AG04450 (cell line): ENCODE measurements at regions not wholly inside any gene's neighbourhood (a gene's known extent, or its start where the extent isn't known, plus 50 kb on each side); places are given as distances from the start of the nearest gene placed in this dataset.

Experiments
- CTCF ChIA-PET: fragments of 300-600, 350-600 bp; formaldehyde crosslinking; extraction: SDS; loops from one replicate; lab custom pipeline; 2022; ENCODE audit warnings: antibody characterized with exemption, inconsistent platforms; lab: Charles Lee
- POLR2A ChIA-PET: fragments of 350-600 bp; formaldehyde crosslinking; extraction: SDS; loops from one replicate; lab custom pipeline; 2021; ENCODE audit warnings: antibody characterized with exemption, inconsistent platforms; lab: Yijun Ruan, JAX
- DNase-seq: peaks from one replicate; pipeline ENCODE4 v3.0.0-alpha.2; 2011; ENCODE audit warnings: low read depth, low spot score
- H3K27ac ChIP-seq: one replicate; pipeline ENCODE4 v1.5.1; 2012; ENCODE audit warnings: low read depth, low read length, control low read depth
- H3K27me3 ChIP-seq: one replicate; pipeline ENCODE4 v1.6.0; 2012; ENCODE audit warnings: low read length; ENCODE audit not compliant: control insufficient read depth, insufficient read depth
- H3K4me3 ChIP-seq: 2 replicates; pipeline ENCODE4 v1.5.1; 2011; ENCODE audit warnings: mild to moderate bottlenecking, low read depth, low read length, control low read depth
- H3K9me3 ChIP-seq: 2 replicates; pipeline ENCODE4 v1.5.1; 2012; ENCODE audit warnings: low read length; ENCODE audit not compliant: control insufficient read depth, insufficient read depth
- TF ChIP-seq, protein P1 (sequence below): IDR thresholded peaks from 2 replicates; pipeline ENCODE4 v1.5.1; 2011; ENCODE audit warnings: low read depth, low read length, control low read depth, inconsistent platforms

DNA sequence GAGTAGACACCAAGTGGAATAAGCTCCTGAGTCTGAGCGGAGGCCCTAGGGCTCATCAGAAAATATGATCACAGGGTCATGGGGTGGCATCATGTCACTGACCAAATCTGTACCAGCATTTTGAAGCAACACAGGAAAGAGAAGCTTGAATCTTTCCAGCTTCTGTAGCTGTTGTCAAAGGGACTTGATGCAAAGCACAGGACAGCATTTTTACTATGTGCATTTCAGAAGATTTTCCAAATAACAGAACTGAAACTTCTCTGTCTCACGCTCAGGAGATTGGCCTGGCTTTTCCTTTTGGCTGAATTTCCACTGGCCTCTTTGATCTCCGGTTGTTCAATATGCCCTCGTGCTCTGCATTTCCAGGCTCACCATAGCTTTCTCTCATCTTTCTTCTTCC, 127.2 kb upstream of the ATP1B1 start:
- DNase-seq: no peak
- Histone ChIP-seq H3K27me3 (no peaks in the 10 kb centered on the region), H3K4me3 (no peak overlapping the region), H3K27ac (no peak overlapping the region), H3K9me3 (no peaks in the 10 kb centered on the region)
- ChIA-PET POLR2A (no interaction called here), CTCF (no interaction called here)
- TF ChIP-seq, protein P1, sequence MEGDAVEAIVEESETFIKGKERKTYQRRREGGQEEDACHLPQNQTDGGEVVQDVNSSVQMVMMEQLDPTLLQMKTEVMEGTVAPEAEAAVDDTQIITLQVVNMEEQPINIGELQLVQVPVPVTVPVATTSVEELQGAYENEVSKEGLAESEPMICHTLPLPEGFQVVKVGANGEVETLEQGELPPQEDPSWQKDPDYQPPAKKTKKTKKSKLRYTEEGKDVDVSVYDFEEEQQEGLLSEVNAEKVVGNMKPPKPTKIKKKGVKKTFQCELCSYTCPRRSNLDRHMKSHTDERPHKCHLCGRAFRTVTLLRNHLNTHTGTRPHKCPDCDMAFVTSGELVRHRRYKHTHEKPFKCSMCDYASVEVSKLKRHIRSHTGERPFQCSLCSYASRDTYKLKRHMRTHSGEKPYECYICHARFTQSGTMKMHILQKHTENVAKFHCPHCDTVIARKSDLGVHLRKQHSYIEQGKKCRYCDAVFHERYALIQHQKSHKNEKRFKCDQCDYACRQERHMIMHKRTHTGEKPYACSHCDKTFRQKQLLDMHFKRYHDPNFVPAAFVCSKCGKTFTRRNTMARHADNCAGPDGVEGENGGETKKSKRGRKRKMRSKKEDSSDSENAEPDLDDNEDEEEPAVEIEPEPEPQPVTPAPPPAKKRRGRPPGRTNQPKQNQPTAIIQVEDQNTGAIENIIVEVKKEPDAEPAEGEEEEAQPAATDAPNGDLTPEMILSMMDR: no peak

DNA sequence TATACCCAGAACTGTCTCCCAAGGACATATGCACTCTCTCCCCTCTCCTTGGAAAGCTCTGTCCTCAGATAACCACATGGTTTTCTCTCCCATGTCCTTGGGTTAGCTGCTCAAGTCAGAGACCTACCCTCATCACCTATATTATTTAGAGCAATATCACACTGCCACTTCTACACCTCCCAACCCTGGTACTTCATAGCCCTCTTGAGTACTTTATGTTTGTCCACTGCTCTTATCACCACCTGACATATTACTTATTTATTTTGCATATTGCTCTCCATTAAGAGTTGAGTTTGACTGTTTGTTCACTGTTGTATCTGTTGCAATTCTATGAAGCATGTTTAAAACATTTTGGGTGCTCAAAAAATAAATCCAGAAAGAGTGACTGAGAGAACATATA, 126.3 kb upstream of the ATP1B1 start:
- ChIA-PET POLR2A (no interaction called here), CTCF (no interaction called here)
- no peak for DNase-seq
- Histone ChIP-seq H3K9me3 (no peaks in the 10 kb centered on the region), H3K27ac (no peak overlapping the region), H3K27me3 (no peaks in the 10 kb centered on the region), H3K4me3 (no peak overlapping the region)
- TF ChIP-seq, protein P1: no peak

DNA sequence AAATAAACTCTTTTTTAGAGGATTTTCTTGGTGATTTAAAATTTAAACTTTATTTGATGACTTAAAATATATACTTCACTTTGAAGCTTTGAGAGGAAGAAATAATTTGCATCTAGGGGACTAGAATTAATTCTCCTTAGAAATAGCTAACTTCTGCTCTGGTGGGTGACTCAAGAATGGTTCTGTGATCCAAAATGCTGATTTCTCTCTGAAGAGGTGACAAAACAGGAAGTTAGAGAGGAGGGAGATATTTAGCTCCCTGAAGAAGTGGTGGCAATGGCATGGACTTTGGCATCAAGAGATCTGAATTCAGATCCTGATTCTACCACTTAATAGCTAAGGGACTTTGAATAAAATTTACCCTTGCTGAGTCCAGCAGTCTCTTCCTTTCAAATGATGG, 125.8 kb upstream of the ATP1B1 start:
- Histone ChIP-seq H3K27me3 (no peaks in the 10 kb centered on the region), H3K27ac (no peak overlapping the region), H3K9me3 (no peaks in the 10 kb centered on the region), H3K4me3 (no peak overlapping the region)
- ChIA-PET CTCF (no interaction called here), POLR2A (no interaction called here)
- DNase-seq: no peak
- TF ChIP-seq, protein P1: no peak

DNA sequence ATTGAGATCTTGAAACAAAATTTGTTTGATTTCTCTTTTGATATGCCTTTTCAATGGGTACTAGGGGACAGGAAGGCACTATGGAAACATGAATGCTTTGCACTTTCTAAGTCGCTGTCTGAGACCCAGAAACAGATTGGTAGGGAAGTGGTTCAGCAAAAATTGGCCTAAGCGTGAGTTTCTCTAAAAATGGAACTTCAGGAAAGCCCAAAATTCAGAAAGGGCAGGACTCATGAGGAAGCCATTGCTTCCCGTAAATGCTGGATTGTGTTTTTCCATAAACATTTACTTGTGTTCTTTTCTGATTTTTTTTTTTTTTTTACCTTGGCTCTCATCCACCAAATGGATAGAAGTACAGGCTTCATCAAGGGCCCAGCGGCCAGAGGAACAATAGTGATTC, 123.7 kb upstream of the ATP1B1 start:
- no peak for DNase-seq
- Histone ChIP-seq H3K27ac (no peak overlapping the region), H3K27me3 (no peaks in the 10 kb centered on the region), H3K9me3 (no peaks in the 10 kb centered on the region), H3K4me3 (no peak overlapping the region)
- ChIA-PET POLR2A (no interaction called here), CTCF (no interaction called here)
- TF ChIP-seq, protein P1: no peak

DNA sequence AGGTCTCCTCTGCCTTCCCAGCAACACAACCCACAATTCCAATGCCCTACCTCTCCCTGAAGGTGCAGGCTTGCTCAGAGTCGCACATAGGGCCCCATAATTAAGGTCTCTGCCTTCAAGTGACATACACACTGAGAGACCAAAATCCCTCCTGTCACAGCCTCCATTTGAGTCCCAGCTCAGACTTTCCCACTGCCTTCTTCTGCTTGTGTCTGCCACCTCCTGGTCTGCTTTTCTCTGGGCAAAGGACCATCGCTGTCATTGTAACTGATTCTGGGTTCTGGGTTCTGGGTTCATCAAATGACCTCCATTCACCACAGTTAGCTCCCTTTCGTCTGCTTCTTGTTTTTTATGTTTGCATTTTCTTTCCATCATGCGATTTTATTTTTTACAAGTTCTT, 119.2 kb upstream of the ATP1B1 start:
- no peak for DNase-seq
- H3K9me3 ChIP-seq: no peaks in the 10 kb centered on the region
- ChIA-PET POLR2A (no interaction called here), CTCF (no interaction called here)
- no peak overlapping the region for H3K4me3 ChIP-seq
- H3K27ac ChIP-seq: no peak overlapping the region
- TF ChIP-seq, protein P1: no peak
- no peaks in the 10 kb centered on the region for H3K27me3 ChIP-seq
